T-helper 2 cell treated with Interferon-gamma antibody and Interleukin-4, amounts not matched to agents 5 μg/mL and 100 μg/mL, for 36 hours (primary cell): ENCODE measurements at regions not wholly inside any gene's neighbourhood (a gene's known extent, or its start where the extent isn't known, plus 50 kb on each side); places are given as distances from the start of the nearest gene placed in this dataset.
A peak's percentile ranks its signal among the peaks of the same experiment; 100 is the strongest.
"Not testable (repeated sequence)": the region's sequence is repeated elsewhere in the genome, so short reads cannot be mapped to it uniquely, and the experiment has no call there.

Experiments used
- DNase-seq: peaks from one replicate; pipeline ENCODE4 v3.0.0; 2021; ENCODE audit warnings: low spot score
- H3K27ac Mint-ChIP-seq: one replicate; pipeline ENCODE4 v1.8.0; 2021; ENCODE audit warnings: mild to moderate bottlenecking, mixed read lengths
- H3K27me3 Mint-ChIP-seq: one replicate; pipeline ENCODE4 v1.8.0; 2021; ENCODE audit warnings: low read depth, mixed read lengths
- H3K36me3 Mint-ChIP-seq: one replicate; pipeline ENCODE4 v1.8.0; 2021; ENCODE audit warnings: low read depth, mixed read lengths
- H3K4me1 Mint-ChIP-seq: one replicate; pipeline ENCODE4 v1.8.0; 2021; ENCODE audit warnings: low read depth, mixed read lengths
- H3K4me3 Mint-ChIP-seq: one replicate; pipeline ENCODE4 v1.8.0; 2022; ENCODE audit warnings: mild to moderate bottlenecking, moderate library complexity, mixed read lengths
- H3K9me3 Mint-ChIP-seq: one replicate; pipeline ENCODE4 v1.8.0; 2021; ENCODE audit warnings: mixed read lengths

- Mint-ChIP-seq H3K4me1 (no peaks in the 10 kb centered on the region), H3K27ac (no peak overlapping the region), H3K9me3 (peaks cover 4% of the 10 kb centered on the region), H3K36me3 (no peaks in the 10 kb centered on the region), H3K4me3 (no peak overlapping the region), H3K27me3 (no peaks in the 10 kb centered on the region)
- DNase-seq: no peak
These were observed 142.4 kb upstream of the ZNF608 start for GRCh38 chr5:124888622-124889485.

GRCh38 chr5:124889486-124889825 lies 143.0 kb upstream of the ZNF608 start:
- no peak overlapping the region for H3K4me3 Mint-ChIP-seq
- no peaks in the 10 kb centered on the region for H3K4me1 Mint-ChIP-seq
- peaks cover 4% of the 10 kb centered on the region for H3K9me3 Mint-ChIP-seq
- H3K27ac Mint-ChIP-seq: no peak overlapping the region
- no peak for DNase-seq
- H3K36me3 Mint-ChIP-seq: no peaks in the 10 kb centered on the region
- no peaks in the 10 kb centered on the region for H3K27me3 Mint-ChIP-seq

GRCh38 chr5:124889850-124890249 lies 143.4 kb upstream of the ZNF608 start:
- Mint-ChIP-seq H3K9me3 (peaks cover 4% of the 10 kb centered on the region), H3K36me3 (no peaks in the 10 kb centered on the region), H3K27ac (no peak overlapping the region)

GRCh38 chr5:124890442-124890841 lies 144.0 kb upstream of the ZNF608 start:
- H3K27me3 Mint-ChIP-seq, H3K9me3 Mint-ChIP-seq, H3K4me3 Mint-ChIP-seq, DNase-seq, H3K4me1 Mint-ChIP-seq, H3K36me3 Mint-ChIP-seq, H3K27ac Mint-ChIP-seq: not testable (repeated sequence)

More at GRCh38 chr5:124889850-124890249, 143.4 kb upstream of the ZNF608 start:
- no peak for DNase-seq
- no peaks in the 10 kb centered on the region for H3K4me1 Mint-ChIP-seq
- no peaks in the 10 kb centered on the region for H3K27me3 Mint-ChIP-seq
- no peak overlapping the region for H3K4me3 Mint-ChIP-seq

GRCh38 chr5:124891179-124891578 lies 144.7 kb upstream of the ZNF608 start:
- Mint-ChIP-seq H3K4me1 (no peaks in the 10 kb centered on the region), H3K9me3 (peaks cover 4% of the 10 kb centered on the region), H3K4me3 (no peak overlapping the region), H3K27ac (no peak overlapping the region), H3K36me3 (no peaks in the 10 kb centered on the region), H3K27me3 (no peaks in the 10 kb centered on the region)
- no peak for DNase-seq

- H3K27ac Mint-ChIP-seq: no peak overlapping the region
- no peaks in the 10 kb centered on the region for H3K4me1 Mint-ChIP-seq
- peaks cover 4% of the 10 kb centered on the region for H3K9me3 Mint-ChIP-seq
- H3K27me3 Mint-ChIP-seq: no peaks in the 10 kb centered on the region
- H3K36me3 Mint-ChIP-seq: no peaks in the 10 kb centered on the region
- no peak for DNase-seq
- H3K4me3 Mint-ChIP-seq: no peak overlapping the region
These were observed 145.9 kb upstream of the ZNF608 start for GRCh38 chr5:124892185-124892848.

GRCh38 chr5:124894541-124894940 lies 148.1 kb upstream of the ZNF608 start:
- no peaks in the 10 kb centered on the region for H3K27me3 Mint-ChIP-seq
- H3K4me1 Mint-ChIP-seq: no peaks in the 10 kb centered on the region
- peaks cover 4% of the 10 kb centered on the region for H3K9me3 Mint-ChIP-seq
- H3K4me3 Mint-ChIP-seq: no peak overlapping the region
- no peaks in the 10 kb centered on the region for H3K36me3 Mint-ChIP-seq
- H3K27ac Mint-ChIP-seq: no peak overlapping the region
- no peak for DNase-seq

GRCh38 chr5:124895236-124895635 lies 148.8 kb upstream of the ZNF608 start:
- H3K9me3 Mint-ChIP-seq: peaks cover 4% of the 10 kb centered on the region
- H3K36me3 Mint-ChIP-seq: no peaks in the 10 kb centered on the region
- DNase-seq: no peak
- H3K27me3 Mint-ChIP-seq: no peaks in the 10 kb centered on the region
- H3K4me1 Mint-ChIP-seq: no peaks in the 10 kb centered on the region
- no peak overlapping the region for H3K27ac Mint-ChIP-seq
- no peak overlapping the region for H3K4me3 Mint-ChIP-seq

- H3K4me1 Mint-ChIP-seq: peaks cover 6% of the 10 kb centered on the region
- no peaks in the 10 kb centered on the region for H3K36me3 Mint-ChIP-seq
- no peak overlapping the region for H3K27ac Mint-ChIP-seq
- no peak overlapping the region for H3K4me3 Mint-ChIP-seq
- H3K9me3 Mint-ChIP-seq: no peaks in the 10 kb centered on the region
- no peak for DNase-seq
- H3K27me3 Mint-ChIP-seq: no peaks in the 10 kb centered on the region
These were observed 154.6 kb upstream of the ZNF608 start for GRCh38 chr5:124901081-124901480.

GRCh38 chr5:124902097-124902821 lies 155.8 kb upstream of the ZNF608 start:
- Mint-ChIP-seq H3K4me1 (peaks cover 6% of the 10 kb centered on the region), H3K27me3 (no peaks in the 10 kb centered on the region), H3K4me3 (peak overlapping the region; percentile 21), H3K9me3 (no peaks in the 10 kb centered on the region), H3K36me3 (no peaks in the 10 kb centered on the region), H3K27ac (no peak overlapping the region)
- peak; percentile 26 for DNase-seq

GRCh38 chr5:124905256-124906130 lies 159.1 kb upstream of the ZNF608 start:
- Mint-ChIP-seq H3K9me3 (no peaks in the 10 kb centered on the region), H3K27ac (no peak overlapping the region), H3K4me1 (peaks cover 6% of the 10 kb centered on the region), H3K27me3 (no peaks in the 10 kb centered on the region), H3K36me3 (no peaks in the 10 kb centered on the region), H3K4me3 (no peak overlapping the region)
- DNase-seq: no peak

- Mint-ChIP-seq H3K4me3 (no peak overlapping the region), H3K9me3 (no peaks in the 10 kb centered on the region), H3K27ac (no peak overlapping the region), H3K4me1 (peaks cover 6% of the 10 kb centered on the region), H3K27me3 (no peaks in the 10 kb centered on the region), H3K36me3 (no peaks in the 10 kb centered on the region)
- DNase-seq: no peak
These were observed 160.1 kb upstream of the ZNF608 start for GRCh38 chr5:124906339-124907097.

GRCh38 chr5:124907098-124907644 lies 160.7 kb upstream of the ZNF608 start:
- Mint-ChIP-seq H3K27ac (no peak overlapping the region), H3K4me1 (peaks cover 5% of the 10 kb centered on the region), H3K27me3 (no peaks in the 10 kb centered on the region), H3K9me3 (no peaks in the 10 kb centered on the region), H3K4me3 (no peak overlapping the region), H3K36me3 (no peaks in the 10 kb centered on the region)
- DNase-seq: no peak
